ENCODE measurements at regions not wholly inside any gene's neighbourhood (a gene's known extent, or its start where the extent isn't known, plus 50 kb on each side); places are given as distances from the start of the nearest gene placed in this dataset.

DNA sequence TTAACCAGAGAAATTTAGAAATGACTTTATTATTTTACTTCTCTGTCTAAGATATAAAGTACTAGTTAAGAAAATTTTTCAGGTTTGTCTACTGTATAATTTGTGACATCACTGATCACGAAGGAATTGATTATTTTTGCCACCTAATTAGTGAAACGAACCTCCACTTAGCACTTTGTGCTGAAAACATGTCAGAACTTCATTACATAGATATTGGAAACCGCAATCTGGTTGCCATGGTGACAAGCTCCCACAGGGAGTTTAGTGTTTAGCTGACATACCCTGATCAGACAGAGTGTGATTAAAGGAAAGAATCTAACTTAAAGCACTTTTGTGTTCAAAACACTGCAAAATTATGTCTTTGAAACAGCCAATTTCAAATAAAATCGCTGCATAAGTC, 668.4 kb upstream of the CCNG1 start:
- Histone ChIP-seq H3K4me3 (no peak overlapping the region), H3K27ac (no peak overlapping the region), H3K36me3 (no peaks in the 10 kb centered on the region), H3K4me1 (no peaks in the 10 kb centered on the region), H3K9me3 (peaks cover 0 to 2% of the 10 kb centered on the region in 2 donors), H3K27me3 (no peaks in the 10 kb centered on the region)
- intact Hi-C loops (cut with DNase I): no loop called here
- DNase-seq: no peak
- TF ChIP-seq, protein P1, sequence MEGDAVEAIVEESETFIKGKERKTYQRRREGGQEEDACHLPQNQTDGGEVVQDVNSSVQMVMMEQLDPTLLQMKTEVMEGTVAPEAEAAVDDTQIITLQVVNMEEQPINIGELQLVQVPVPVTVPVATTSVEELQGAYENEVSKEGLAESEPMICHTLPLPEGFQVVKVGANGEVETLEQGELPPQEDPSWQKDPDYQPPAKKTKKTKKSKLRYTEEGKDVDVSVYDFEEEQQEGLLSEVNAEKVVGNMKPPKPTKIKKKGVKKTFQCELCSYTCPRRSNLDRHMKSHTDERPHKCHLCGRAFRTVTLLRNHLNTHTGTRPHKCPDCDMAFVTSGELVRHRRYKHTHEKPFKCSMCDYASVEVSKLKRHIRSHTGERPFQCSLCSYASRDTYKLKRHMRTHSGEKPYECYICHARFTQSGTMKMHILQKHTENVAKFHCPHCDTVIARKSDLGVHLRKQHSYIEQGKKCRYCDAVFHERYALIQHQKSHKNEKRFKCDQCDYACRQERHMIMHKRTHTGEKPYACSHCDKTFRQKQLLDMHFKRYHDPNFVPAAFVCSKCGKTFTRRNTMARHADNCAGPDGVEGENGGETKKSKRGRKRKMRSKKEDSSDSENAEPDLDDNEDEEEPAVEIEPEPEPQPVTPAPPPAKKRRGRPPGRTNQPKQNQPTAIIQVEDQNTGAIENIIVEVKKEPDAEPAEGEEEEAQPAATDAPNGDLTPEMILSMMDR (IDR thresholded peaks at IDR 0.05): no peak
- no peak for ATAC-seq

GRCh38 chr5:162785673-162786072, 651.7 kb upstream of the CCNG1 start:
- intact Hi-C loops (cut with DNase I): no loop called here
- H3K4me3 ChIP-seq: no peak overlapping the region
- H3K27me3 ChIP-seq: no peaks in the 10 kb centered on the region
- no peak for ATAC-seq
- no peak for DNase-seq
- H3K27ac ChIP-seq: no peak overlapping the region
- TF ChIP-seq, protein P1 (IDR thresholded peaks at IDR 0.05): no peak
- no peaks in the 10 kb centered on the region for H3K4me1 ChIP-seq
- peaks cover 0 to 4% of the 10 kb centered on the region in 2 donors for H3K9me3 ChIP-seq
- no peaks in the 10 kb centered on the region for H3K36me3 ChIP-seq

DNA sequence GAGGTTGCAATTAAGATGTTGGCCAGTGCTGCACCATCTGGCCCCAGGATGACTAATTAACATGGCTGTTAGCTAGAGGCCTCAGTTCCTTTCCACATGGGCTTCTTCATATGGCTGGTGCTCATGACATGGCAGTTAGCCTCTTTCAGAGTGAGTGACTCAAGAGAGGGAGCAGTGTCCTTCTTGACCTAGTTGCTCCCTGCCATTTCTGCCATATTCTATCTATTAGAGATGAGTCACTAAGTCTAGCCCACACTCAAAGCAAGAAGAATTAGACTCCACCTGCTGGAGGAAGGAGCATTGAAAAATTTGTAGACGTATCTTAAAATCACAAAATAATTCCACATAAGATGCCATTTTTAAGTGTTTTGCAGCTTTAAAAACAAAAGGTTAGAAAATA, 651.2 kb upstream of the CCNG1 start:
- H3K4me1 ChIP-seq: no peaks in the 10 kb centered on the region
- no peaks in the 10 kb centered on the region for H3K36me3 ChIP-seq
- DNase-seq: no peak
- ATAC-seq: no peak
- no peak overlapping the region for H3K4me3 ChIP-seq
- H3K27me3 ChIP-seq: no peaks in the 10 kb centered on the region
- intact Hi-C loops (cut with DNase I): no loop called here
- TF ChIP-seq, protein P1 (IDR thresholded peaks at IDR 0.05): no peak
- H3K9me3 ChIP-seq: peaks cover 0 to 6% of the 10 kb centered on the region in 2 donors
- no peak overlapping the region for H3K27ac ChIP-seq

- intact Hi-C loops (cut with DNase I): no loop called here
- ATAC-seq: no peak
- Histone ChIP-seq H3K27me3 (no peaks in the 10 kb centered on the region), H3K36me3 (no peaks in the 10 kb centered on the region), H3K9me3 (no peaks in the 10 kb centered on the region), H3K4me1 (no peaks in the 10 kb centered on the region), H3K4me3 (no peak overlapping the region), H3K27ac (no peak overlapping the region)
- TF ChIP-seq, protein P1 (IDR thresholded peaks at IDR 0.05): no peak
- no peak for DNase-seq
Measured at GRCh38 chr5:162796507-162796906, 640.9 kb upstream of the CCNG1 start.

GRCh38 chr5:162800301-162800700, 637.1 kb upstream of the CCNG1 start:
- intact Hi-C loops (cut with DNase I): no loop called here
- Histone ChIP-seq H3K4me1 (no peaks in the 10 kb centered on the region), H3K4me3 (no peak overlapping the region), H3K9me3 (no peaks in the 10 kb centered on the region), H3K27me3 (no peaks in the 10 kb centered on the region), H3K36me3 (no peaks in the 10 kb centered on the region), H3K27ac (no peak overlapping the region)
- TF ChIP-seq, protein P1 (IDR thresholded peaks at IDR 0.05): no peak
- no peak for ATAC-seq
- no peak for DNase-seq

Measured in left lung (tissue), 4 donors.